B cell (primary cell): ENCODE measurements at regions not wholly inside any gene's neighbourhood (a gene's known extent, or its start where the extent isn't known, plus 50 kb on each side); places are given as distances from the start of the nearest gene placed in this dataset.

ENCODE experiments used
- CTCF ChIP-seq: fragments of 200-600 bp; IDR thresholded peaks from one replicate; pipeline ENCODE4 v1.8.0; 2022; ENCODE audit warnings: antibody characterized with exemption, mild to moderate bottlenecking
- EZH2 ChIP-seq: IDR thresholded peaks from 2 replicates; pipeline ENCODE4 v1.6.1; 2012; ENCODE audit warnings: borderline replicate concordance, low read depth, mild to moderate bottlenecking, moderate library complexity, low read length; ENCODE audit not compliant: insufficient read depth, poor library complexity, severe bottlenecking

- TF ChIP-seq CTCF (no peak), EZH2 (no peak)
These were observed 104.3 kb upstream of the TMCC3 start for GRCh38 chr12:94754653-94755052.
